Panc1 (cell line): ENCODE measurements at regions not wholly inside any gene's neighbourhood (a gene's known extent, or its start where the extent isn't known, plus 50 kb on each side); places are given as distances from the start of the nearest gene placed in this dataset.

Source experiments
- CTCF ChIP-seq: fragments of 450-650 bp; IDR thresholded peaks from 2 replicates; pipeline ENCODE4 v1.5.1; 2017; ENCODE audit warnings: mild to moderate bottlenecking
- POLR2AphosphoS5 ChIP-seq: IDR thresholded peaks from 2 replicates; pipeline ENCODE4 v1.6.1; 2012; ENCODE audit warnings: mild to moderate bottlenecking, low read depth, low read length, moderate library complexity
- REST ChIP-seq, 2 experiments: IDR thresholded peaks; 2 replicates each; pipeline ENCODE4 v1.6.1; 2011 to 2012; ENCODE audit warnings: low read depth in 2 of 2, control low read depth in 1 of 2, low read length in 1 of 2, mild to moderate bottlenecking in 1 of 2, moderate library complexity in 1 of 2; ENCODE audit not compliant: insufficient read depth in 1 of 2
- TCF7L2 ChIP-seq: IDR thresholded peaks from 2 replicates; pipeline ENCODE4 v1.6.1; 2011; ENCODE audit warnings: mild to moderate bottlenecking, low read depth, low read length, inconsistent platforms

- no peak for TF ChIP-seq POLR2AphosphoS5
- TF ChIP-seq CTCF = no peak
- no peak for TF ChIP-seq REST (IDR thresholded peaks at IDR 0.05; ENCODE audit: insufficient read depth in 1 of 2, low read depth in 2 of 2, low read length in 1 of 2)
- TF ChIP-seq TCF7L2 = no peak
Observed at GRCh38 chr4:45072981-45073380, 346.6 kb upstream of the GNPDA2 start.
